Activated naive CD8-positive, alpha-beta T cell treated with anti-CD3 and anti-CD28 coated beads, Interleukin-2, amount 50 U/mL, for 16 hours (primary cell): ENCODE measurements at regions not wholly inside any gene's neighbourhood (a gene's known extent, or its start where the extent isn't known, plus 50 kb on each side); places are given as distances from the start of the nearest gene placed in this dataset.

Experiments used
- DNase-seq: peaks from one replicate; pipeline ENCODE4 v3.0.0-alpha.2; 2020; ENCODE audit warnings: low read depth, low spot score

GRCh38 chr12:14275886-14276285 lies 89.6 kb upstream of the ATF7IP start:
- DNase-seq, result no peak

GRCh38 chr12:14278294-14278953 lies 87.1 kb upstream of the ATF7IP start:
- DNase-seq, result no peak

DNA sequence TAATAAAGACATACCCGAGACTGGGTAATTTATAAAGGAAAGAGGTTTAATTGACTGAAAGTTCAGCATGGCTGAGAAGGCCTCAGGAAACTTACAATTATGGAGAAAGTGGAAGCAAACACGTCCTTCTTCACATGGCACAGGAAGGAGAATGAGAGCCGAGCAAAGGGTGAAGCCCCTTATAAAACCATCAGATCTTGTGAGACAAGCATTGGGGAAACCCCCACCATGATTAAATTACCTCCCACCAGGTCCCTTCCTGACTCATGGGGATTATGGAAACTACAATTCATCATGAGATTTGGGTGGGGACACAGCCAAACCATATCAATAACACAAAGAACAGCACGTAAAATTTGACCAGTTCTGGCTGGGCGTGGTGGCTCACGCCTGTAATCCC lies 85.6 kb upstream of the ATF7IP start:
- no peak for DNase-seq

DNA sequence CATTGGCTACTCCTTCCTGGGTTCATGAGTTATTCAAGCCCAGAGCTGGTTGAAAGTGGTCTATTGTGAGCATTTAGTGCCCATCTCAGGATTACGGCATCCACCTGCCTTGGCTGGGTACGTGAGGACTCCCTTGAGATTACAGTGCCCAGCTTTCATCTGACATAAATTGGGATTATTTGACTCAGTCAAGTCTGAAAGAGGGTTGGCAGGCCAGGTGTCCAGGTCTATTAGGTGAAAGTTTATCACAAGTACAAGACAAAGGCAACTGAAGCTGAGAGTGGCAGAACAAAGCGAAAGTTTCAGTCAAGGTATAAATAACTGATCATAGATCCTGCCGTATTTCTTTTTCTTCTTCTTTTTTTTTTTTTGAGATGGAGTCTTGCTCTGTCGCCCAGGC lies 84.6 kb upstream of the ATF7IP start:
- DNase-seq, result no peak

DNA sequence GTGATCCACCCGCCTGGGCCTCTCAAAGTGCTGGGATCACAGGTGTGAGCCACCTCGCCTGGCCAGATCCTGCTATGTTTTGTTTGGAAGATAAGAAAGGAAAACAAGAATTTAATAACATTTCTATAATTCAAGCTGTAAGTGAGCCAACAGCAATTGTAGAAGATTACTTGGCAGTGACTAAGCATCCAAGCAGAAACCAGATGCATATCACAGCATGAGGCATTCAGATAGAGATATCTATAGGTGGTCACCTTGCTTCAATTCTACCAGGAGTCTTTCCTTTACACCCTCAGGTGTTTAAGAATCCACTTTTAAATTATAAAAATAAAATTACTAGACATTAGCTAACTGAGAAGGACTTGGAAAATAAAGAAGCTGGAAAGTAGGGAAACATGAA lies 83.9 kb upstream of the ATF7IP start:
- no peak for DNase-seq

DNA sequence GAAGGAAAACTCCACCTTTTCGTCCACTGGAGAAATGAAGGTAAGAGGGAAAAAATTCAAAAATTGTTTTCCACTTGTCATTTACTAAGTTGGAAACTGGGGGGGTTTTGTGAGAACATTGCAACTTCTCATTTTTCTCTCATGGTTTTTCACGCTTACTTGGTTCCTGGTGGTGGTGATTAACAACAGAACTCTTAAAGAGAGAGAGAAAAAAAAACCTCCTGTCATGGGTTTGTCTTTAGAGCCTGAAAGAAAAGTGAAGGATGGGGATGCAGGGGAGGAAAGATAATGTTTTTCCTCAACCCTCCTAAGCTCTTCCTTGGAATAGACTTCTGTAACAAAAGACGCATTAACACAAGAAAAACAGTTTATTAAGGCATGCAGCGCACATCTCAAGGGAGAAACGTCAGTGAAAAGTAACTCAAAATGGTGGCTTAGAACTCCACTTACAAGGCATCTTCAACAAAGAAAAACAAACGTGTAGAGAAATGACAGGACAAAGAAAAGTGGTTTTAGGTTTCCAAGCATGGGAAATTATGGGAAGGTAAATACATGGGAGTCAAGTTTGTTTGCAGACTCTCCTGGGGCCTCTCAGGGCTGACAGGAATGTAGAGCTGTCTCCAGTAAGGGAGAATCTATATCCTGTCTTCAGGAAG lies 81.9 kb upstream of the ATF7IP start:
- DNase-seq, result no peak

- DNase-seq, result no peak
These were observed 81.2 kb upstream of the ATF7IP start for GRCh38 chr12:14284184-14284722.

DNA sequence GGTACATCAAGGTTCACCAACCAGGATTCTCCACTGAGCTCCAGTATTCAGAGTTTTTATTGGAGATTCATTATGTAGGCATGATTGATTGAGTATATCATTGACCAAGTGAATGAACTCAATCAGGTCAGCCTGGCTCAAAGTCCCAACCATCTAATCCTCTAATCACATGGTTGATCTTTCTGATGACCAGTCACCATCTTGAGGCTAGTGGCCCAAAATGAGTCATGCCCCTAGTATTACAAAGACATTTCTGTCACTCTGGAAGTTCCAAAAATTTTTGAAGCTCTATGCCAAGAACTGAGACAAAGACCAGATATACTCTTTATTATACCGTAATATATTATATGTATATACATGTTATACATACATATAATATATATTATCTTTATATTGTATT lies 75.9 kb upstream of the ATF7IP start:
- DNase-seq, result no peak

DNA sequence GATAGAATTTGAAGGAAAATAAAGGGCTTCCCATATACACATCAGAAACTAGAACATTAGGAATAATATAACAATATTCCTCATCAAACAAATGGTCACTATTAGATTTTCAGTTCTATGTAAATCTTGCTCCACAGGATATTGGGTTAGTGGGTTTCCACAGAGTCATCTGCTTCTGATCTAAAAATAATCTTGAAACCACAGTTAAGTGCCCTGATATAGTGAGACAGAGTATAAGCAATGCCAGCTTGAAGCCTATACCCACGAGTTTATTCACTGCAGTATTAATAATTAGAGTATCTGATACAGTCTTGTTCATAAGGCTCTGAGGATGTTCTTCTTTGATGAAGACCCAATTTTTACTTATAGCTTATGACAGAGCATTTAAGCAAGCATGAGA lies 74.5 kb upstream of the ATF7IP start:
- DNase-seq, result no peak

- no peak for DNase-seq
These were observed 61.8 kb upstream of the ATF7IP start for GRCh38 chr12:14303661-14304155.

DNA sequence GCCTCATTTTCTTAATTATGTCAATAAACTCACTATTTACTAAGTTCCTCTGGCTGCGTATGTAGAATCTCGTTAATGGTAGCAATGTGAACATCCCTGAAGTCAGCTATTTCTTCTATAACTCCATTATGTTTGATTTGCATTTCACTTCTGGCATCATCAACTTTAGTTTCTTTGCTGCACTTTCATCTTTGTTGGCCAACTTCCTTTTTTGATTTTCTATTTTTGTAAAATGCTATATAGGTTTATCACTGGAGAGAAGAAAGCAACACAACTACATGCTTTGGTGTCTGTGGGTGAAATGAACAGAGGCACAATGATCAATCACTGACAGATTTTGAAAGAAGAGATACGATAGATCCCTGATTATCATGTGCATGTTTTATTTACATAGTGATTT lies 58.5 kb upstream of the ATF7IP start:
- no peak for DNase-seq

DNA sequence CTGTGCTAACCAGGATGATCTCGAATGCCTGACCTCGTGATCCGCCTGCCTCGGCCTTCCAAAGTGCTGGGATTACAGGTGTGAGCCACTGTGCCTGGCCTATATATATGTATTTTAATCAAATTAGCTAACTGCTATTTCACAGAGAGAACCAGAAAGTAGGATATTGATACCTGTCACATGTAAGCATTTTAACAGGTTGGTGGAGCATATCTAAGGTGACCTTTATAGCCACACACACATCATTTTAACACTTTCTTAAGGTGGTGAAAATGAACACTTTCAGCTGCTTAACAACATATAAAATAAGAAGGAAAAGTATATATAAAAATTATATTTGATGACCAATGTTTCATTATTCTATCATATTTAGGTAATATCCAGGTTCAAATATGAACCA lies 57.0 kb upstream of the ATF7IP start:
- no peak for DNase-seq

DNA sequence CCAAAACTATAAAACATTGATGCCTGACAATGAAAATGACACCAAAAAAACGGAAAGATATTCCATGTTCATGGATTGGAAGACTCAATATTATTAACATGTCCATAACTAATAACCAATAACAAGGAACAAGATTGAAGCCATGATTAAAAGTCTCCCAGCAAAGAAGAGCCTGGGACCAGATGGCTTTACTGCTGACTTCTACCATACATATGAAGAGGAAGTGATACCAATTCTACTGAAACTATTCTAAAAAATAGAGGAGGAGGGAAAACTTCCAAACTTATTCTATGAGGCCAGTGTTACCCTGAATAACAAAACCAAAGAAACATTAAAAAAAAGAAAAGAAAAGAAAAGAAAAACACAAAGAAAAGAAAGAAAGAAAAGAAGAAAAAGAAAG lies 54.6 kb upstream of the ATF7IP start:
- DNase-seq, result no peak

DNA sequence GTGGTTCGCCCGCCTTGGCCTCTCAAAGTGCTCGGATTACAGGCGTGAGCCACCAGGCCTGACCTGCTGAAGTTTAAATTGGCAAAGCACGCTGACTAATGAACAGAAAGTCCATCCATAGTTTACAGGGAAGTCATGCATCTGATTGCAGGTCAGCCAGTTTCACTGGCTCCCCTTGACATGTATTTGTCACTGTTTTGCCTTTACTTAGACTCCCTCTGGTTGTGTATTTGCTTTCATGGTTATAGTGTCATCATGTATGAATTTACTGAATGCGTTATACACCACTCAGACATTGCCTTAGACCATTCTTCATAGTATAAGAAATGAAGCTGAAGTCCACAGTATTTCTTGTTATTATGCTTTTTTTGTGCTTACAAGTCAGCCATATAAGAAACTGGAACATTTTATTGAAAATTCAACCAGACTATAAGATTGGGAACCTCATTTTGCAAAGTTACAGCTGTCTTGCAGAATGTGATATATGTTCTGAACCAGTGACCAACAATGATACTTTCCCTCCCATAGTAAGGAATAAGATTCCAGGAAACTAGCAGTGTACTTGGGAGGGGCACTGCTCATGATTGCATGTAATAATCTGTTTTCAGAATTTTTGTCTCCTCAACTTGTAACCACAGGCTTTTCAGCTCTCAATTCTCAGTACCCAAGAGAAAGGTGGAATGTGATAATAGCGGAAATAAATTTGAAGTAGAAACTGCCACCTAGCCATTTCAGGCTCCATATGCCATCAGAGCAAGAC lies 51.9 kb upstream of the ATF7IP start:
- no peak for DNase-seq

DNA sequence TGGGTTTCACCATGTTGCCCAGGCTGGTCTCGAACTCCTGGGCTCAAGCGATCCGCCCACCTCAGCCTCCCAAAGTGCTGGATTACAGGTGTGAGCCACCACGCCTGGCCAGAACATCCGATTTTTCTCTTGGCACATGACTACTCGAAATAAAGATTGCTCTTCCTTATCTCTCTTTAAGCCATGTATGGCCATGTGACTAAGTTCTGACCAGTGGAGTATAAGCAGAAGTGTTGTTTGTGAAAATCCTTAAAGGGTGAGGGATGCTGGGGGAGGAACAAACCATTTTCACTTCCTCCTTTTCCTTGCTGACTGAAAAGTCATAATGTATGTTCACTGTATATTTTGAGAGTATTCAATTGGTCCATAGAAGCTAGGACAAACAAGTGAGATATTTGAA lies 50.7 kb upstream of the ATF7IP start:
- DNase-seq, result no peak

DNA sequence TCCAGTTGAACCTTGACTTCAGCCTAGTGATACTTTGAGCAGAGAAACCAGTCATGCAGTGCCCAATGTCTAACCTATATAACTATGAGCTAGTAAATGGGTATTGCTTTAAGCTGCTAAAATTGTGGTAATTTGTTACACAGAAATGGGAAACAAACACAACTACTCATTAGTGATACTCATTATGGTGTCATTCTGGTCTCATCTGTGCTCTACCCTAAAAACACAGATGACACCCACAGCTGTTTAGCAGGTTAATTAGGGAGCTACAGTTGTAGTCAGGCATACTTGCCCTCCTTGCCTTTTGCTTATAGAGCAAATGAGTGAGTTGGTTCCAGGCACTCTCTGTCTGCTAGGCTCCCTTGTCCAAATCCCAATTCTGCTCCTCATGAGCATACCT lies 50.0 kb upstream of the ATF7IP start:
- DNase-seq, result no peak
